Testis (tissue), 2 donors: ENCODE measurements at regions not wholly inside any gene's neighbourhood (a gene's known extent, or its start where the extent isn't known, plus 50 kb on each side); places are given as distances from the start of the nearest gene placed in this dataset.

Experiments
- POLR2A ChIP-seq: fragments of 450-650 bp; IDR thresholded peaks from one replicate; pipeline ENCODE4 v1.6.1; 2017; ENCODE audit warnings: antibody characterized with exemption, mild to moderate bottlenecking, moderate library complexity
- TF ChIP-seq, protein P1 (sequence below), 3 experiments: fragments of 450-650 bp in 2 of 3; fragments of 200-600 bp in 1 of 3; sonication (generic) in 1 of 3; IDR thresholded peaks; one replicate each; pipeline ENCODE4 v1.5.1; 2016 to 2019; ENCODE audit warnings: antibody characterized with exemption in 3 of 3, mild to moderate bottlenecking in 2 of 3, moderate library complexity in 1 of 3

DNA sequence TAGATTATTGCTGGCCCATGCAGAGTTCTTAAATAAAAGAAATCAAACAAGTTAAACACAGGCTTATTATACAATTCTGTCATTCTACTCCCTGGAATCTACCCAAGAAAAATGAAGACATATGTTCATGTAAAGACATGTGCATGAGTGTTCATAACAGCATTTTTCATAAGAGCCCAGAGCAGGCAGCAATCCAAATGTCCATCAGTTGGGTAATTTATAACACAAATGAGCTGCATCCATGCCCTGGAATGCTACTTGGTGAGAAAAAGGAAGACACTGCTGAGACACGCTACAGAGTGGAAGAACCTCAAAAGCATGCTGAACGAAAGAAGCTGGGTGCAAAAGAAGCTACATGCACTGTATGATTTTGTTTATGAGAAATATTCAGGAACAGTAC is 342.6 kb downstream of the TCERG1L start:
- TF ChIP-seq, protein P1, sequence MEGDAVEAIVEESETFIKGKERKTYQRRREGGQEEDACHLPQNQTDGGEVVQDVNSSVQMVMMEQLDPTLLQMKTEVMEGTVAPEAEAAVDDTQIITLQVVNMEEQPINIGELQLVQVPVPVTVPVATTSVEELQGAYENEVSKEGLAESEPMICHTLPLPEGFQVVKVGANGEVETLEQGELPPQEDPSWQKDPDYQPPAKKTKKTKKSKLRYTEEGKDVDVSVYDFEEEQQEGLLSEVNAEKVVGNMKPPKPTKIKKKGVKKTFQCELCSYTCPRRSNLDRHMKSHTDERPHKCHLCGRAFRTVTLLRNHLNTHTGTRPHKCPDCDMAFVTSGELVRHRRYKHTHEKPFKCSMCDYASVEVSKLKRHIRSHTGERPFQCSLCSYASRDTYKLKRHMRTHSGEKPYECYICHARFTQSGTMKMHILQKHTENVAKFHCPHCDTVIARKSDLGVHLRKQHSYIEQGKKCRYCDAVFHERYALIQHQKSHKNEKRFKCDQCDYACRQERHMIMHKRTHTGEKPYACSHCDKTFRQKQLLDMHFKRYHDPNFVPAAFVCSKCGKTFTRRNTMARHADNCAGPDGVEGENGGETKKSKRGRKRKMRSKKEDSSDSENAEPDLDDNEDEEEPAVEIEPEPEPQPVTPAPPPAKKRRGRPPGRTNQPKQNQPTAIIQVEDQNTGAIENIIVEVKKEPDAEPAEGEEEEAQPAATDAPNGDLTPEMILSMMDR (IDR thresholded peaks at IDR 0.05): no peak
- no peak for TF ChIP-seq POLR2A
